Stimulated activated CD4-positive, alpha-beta T cell treated with anti-CD3 and anti-CD28 coated beads, TNF-alpha, amount 100 ng/mL, for 48 hours (primary cell): ENCODE measurements at regions not wholly inside any gene's neighbourhood (a gene's known extent, or its start where the extent isn't known, plus 50 kb on each side); places are given as distances from the start of the nearest gene placed in this dataset.
"Not testable (repeated sequence)": the region's sequence is repeated elsewhere in the genome, so short reads cannot be mapped to it uniquely, and the experiment has no call there.

ENCODE experiments used
- DNase-seq, 3 donors: peaks; one replicate each; pipeline ENCODE4 v3.0.0-alpha.2; 2020; ENCODE audit warnings: low read depth in 3 of 3

DNA sequence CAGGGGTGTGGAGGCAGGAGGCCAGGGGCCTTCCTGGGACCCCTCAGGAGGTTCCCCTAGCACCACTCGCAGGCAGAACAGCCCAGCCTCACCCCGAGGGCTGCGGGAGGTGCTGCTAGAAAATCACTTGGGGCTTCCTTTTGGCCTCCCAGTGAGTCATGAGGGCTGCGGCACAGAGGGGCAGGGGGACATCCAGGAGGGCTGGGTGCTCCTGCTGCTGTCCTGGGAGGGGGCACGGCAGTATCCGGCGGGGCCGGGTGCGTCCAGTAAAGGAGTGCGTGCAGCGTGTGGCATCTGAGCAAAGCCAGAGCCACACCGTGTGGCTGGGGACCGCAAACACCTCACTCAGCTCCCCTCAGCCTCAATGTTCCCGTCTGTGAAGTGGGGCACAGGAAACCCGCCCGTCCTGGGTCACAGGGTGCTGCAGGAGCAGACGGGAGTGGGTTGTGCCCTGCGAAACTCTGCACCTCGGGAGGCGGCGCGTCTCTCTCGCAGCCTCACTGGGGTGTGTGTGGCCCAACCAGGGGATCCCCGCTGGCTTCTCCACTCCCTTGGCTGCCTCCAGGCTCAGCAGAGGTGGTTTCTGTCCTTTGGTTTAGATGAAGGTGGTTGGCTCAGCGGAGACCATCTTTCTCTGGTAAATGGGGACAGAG, 117.3 kb upstream of the ZNF469 start:
- not testable (repeated sequence) for DNase-seq

DNA sequence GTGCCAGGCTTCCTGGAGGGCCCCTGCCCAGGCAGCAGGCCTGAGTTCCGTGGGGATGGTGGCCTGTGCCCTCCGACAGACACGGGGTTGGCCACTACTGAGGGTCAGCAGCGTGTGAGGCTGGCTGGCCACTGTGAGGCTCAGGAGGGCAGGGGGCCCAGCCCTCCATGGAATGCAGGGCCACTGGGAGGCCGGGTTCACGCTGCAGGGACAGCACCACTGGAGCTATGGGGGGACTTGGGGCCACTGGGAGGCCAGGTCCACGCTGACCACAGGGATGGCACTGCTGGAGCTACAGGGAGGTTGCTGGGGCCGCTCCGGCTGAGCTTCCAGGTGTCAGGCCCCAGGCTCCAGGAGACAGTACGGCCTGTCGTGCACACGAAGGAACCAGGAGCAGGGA, 116.7 kb upstream of the ZNF469 start:
- not testable (repeated sequence) for DNase-seq

DNA sequence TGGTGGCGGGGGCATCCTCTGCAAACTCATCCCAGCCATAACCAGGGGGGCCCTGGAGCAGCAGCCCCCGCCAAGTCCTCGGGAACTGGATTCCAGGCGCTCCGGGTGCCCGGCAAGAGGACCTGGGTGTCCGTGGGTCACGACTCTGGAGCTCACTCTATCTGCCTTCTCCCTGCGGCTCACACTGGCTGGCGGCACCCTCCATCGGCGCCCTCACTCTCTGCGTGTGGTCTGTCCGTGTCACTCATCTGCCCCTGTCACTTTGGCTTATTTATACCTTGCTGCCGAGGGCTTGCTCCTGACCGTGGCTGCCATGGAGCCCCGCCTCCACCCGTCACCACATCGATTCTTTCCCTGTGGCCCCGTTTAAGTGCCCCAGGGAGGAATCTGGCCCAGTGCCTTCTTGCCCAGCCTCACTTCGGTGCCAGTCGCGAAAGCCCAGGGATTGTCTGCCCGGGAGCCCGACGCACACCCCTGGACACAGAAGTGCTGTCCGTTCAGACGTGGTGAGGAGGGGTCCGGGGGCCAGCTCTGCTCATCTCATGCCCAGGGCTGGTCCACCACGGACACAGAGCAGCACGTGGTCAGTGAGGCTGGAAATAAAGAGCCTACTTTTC, 115.7 kb upstream of the ZNF469 start:
- not testable (repeated sequence) for DNase-seq

DNA sequence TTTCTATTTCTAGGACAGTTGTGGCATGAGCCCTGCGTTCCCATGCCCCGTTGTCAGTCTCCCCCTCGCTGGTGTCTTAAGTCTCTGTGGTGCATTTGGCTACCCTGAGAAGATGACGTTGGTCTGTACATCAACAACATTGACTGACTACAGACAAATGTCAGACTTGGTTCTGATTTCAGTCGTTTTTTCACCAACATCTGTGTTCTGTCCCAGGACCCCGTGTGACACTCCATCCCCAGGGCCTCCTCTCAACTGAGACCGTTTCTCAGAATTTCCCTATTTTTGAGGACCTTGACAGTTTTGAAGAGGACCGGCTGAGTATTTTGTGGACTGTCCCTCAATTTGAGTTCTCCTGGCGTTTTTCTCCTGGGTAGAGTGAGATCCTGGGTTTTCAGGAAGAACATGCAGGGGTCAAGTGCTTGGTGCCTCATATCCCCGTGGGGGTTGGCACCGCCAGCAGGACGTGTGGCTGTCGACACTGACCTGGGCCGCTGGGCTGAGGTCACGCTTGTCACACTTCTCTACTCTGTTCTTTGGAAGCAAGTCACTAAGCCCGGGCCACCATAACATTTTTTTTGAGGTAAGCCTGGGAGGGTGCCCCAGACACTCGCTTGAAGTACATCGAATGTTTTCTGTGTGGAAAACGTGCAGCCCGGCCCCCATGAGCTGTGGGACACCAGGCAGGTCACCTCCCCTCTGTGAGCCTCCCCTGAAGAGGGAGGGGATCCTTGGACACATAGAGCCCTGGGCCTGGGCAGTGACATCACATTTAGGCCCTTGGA, 114.4 kb upstream of the ZNF469 start:
- DNase-seq = not testable (repeated sequence)

DNA sequence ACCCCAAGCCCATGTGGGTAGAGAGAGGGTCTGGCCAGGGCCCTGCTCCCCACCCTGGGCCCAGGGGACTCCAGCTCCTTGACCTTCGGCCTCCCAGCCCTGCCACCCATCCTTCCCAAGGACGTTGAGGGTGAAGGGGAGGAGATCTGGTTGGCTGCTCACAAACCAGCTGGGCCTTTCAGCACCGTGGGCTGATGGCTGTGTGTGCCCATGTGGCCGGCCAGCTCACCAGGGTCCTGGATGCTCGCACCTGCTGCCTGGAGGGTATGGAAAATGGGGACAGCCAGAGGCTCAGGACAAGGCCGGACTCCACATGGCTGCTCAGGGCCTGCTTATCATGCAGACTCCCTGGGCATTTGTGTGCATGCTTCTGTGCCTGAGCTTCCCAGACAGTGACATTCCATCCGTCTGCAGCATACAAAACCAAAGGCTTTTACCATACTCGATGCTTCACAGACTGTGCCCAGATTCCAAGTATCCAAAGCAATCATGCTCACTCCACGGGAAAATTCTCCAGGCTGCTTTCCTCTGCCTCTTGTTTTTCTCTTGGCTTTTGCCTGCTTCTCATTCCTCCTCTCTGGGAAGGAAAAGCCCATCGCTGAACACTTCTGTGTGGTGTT, 112.5 kb upstream of the ZNF469 start:
- not testable (repeated sequence) for DNase-seq

DNA sequence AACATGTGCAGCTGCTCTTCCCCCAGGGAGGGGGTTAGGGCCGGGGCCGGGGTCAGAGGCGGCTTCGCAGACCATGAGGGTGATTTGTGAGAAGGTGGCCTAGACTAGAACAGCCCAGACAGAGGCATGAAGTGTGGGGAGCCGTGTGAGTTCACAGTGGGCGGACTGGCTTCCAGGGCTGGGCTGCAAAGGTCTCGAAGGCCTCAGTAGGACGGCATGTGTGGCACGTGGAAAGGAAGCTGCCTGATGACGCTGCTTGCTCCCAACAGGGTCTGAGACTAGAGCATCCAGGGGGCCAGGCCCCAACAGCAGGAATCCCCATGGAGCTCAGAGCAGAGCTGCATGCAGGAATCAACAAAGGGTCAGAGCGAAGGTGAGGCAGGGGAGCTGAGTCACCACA, 111.5 kb upstream of the ZNF469 start:
- DNase-seq = not testable (repeated sequence)

DNA sequence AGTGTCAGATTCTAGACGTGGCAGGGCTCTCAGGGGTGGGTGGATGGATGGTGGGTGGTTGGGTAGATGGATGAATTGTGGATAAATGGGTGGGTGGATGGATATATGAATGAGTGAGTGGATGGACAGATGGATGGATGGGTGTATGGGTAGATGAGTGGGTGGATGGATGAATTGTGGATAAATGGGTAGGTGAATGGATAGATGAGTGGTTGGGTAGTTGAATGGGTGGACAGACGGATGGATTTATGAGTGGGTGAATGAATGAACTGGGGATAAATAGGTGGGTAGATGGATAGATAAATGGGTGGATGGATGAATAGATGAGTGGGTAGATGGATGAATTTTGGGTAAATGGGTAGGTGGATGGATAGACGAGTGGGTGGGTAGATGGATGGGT, 111.0 kb upstream of the ZNF469 start:
- not testable (repeated sequence) for DNase-seq

DNA sequence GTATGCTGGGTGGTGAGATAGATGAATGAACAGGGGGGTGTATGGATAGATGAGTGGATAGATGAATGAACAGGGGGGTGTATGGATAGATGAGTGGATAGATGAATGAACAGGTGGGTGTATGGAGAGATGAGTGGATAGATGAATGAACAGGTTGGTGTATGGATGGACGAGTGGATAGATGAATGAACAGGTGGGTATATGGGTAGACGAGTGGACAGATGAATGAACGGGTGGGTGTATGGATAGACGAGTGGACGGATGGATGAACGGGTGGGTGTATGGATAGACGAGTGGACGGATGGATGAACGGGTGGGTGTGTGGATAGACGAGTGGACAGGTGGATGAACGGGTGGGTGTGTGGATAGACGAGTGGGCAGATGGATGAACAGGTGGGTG, 110.3 kb upstream of the ZNF469 start:
- not testable (repeated sequence) for DNase-seq

DNA sequence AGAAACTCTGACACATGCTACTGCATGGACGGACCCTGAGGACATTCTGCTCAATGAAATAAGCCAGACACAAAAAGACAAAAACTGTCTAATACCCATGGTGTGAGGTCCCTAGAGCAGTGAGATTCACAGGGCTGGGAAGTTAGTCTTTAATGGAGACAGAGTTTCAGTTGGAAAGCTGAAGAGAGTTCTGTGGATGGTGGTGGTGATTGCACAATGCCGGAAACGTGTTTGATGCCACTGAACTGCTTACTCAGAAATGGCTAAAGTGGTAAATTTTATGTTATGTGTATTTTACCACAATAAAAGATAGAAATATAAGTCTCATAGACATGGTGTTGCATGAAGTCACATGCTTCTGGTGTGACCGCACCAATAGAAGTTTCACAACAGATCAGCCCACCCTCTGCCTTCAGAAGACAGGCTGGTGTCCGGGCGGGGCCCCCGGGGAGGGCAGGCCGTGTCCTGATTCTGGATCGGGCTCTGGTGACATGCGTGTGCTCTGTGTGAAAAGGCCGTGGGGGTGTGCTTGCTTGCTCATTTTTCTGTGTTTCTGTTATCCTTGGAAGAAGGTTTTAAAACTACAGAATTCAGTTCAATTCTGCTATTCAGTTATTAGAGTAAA, 108.5 kb upstream of the ZNF469 start:
- not testable (repeated sequence) for DNase-seq

DNA sequence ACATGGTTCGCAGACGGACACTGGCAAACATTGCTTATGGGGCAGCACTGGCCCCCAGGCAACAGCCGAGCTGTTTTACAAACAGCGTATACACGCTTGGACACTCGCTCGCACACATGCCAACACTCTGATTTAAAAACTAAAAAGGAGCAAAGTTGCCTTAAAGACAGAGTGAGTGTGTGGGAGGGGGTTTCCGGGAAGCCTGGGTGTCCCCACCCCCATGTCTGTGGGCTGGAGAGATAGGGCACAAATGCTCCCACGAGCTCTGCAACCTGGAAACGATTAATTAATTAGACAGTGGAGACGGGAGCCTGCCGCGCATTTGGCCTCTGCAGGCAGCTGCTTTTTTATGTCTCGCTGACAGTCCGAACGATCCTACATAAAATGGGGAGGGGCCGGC, 107.9 kb upstream of the ZNF469 start:
- DNase-seq = no peak

DNA sequence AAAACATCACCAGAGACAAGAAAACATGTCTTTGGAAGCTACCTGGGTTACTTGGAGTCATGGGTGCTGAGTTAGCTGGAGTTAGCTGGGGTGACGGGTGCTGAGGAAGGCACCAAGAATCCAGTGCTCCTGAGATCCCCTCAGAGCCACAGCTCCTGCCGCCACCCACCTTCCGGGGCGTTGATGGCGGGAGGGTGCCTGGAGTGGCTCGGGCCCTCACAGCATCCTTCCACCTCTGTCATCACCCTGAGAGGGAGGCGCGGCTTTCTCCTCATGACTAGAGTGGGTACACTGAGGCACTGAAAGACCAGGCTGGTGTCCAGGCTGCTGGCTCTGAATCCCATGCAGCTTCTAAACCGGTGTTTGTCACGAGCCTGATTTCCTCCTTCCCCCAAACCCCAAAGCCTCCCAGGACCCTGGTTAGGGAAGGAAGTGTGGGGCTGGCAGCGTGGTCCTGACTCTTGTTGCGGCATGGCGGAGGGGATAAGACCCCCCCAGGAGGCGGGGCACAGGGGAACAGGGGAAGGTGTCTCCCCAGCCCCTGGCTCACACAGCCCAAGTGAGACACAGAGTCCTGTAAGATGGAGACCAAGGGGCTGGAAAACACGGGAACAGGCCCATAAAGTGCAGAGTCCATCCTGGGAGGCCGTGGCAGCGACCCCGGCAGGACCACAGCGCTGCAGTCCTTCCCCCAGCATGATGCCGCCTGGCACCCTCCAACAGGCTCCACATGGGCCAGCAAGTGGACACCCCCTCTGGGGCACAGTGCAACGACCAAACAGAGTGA, 107.2 kb upstream of the ZNF469 start:
- DNase-seq = not testable (repeated sequence)

DNA sequence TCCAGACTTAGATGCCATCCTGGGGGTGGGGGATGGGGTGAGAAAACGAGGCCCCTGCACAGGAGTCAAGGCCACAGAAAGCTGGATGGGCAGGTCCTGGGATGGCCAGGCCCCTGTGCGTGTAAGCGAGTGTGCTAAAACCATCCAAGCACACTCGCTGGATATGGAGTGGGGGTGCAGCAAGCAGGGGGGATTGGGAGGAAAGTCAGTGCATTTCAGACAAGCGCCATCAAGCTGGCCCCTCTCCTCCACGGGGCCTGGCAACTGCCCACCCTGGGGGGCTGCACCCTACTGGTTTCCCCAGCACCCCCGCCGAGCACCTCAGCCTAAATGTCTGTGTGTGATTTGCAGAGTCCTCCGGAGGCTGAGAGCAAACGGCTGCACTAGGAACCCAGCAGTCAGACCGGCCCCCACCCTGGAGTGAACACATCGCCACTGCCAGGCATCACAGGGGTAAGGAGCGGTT, 106.6 kb upstream of the ZNF469 start:
- DNase-seq = not testable (repeated sequence)

DNA sequence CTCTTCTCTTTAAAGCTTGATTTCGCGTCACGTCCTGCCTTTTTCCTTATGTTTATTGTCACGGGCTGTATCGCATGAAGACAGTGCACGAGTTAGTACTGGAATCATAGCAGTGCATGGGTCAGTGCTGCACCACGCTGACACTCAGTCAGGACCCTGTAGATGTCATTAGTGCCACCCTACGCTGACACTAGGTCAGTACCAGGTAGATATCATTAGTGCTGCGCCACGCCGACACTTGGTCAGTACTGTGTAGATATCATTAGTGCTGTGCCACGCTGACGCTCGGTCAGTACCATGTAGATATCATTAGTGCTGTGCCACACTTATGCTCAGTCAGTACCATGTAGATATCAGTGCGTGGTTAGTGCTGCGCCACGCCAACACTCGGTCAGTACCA, 106.2 kb upstream of the ZNF469 start:
- no peak for DNase-seq

DNA sequence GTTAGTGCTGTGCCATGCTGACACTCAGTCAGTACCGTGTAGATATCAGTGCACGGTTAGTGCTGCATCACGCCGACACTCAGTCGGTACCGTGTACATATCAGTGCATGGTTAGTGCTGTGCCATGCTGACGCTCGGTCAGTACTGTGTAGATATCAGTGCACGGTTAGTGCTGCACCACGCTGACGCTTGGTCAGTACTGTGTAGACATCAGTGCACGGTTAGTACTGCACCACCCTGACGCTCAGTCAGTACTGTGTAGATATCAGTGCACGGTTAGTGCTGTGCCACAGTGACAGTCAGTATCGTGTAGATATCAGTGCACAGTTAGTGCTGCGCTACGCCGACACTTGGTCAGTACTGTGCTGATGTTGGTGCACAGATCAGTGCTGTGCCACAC, 102.8 kb upstream of the ZNF469 start:
- no peak for DNase-seq

DNA sequence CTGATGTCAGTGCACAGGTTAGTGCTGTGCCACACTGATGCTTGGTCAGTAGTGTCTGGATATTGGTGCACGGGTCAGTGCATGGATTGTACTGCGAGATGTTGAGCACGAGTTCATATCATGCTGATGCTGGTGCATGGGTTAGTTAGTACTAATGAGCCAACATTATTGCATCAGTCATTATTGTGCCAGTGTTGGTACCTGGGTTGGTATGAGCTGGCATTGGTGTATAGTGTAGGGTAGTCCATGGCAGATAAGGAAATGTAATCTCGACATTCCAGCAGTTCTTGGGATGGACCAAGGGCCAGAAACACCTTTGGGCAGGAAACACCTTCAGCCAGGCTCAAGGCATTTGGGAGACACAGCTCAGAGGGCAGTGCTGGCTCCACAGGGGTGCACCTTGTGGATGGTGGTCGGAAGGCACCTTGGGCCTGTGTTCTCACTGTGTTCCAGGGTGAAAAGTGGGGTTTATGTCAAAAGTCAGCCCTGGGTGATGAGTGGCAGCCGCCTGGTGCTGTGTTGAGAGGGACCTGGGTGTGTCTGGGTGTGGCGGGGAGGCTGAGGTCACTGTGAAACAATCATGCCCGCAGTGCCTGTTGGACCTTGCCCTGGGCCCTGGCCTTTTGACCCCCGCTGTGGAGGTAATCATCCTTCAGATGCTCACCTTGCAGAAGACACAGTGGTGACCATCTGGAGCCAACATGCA, 100.7 kb upstream of the ZNF469 start:
- no peak for DNase-seq

DNA sequence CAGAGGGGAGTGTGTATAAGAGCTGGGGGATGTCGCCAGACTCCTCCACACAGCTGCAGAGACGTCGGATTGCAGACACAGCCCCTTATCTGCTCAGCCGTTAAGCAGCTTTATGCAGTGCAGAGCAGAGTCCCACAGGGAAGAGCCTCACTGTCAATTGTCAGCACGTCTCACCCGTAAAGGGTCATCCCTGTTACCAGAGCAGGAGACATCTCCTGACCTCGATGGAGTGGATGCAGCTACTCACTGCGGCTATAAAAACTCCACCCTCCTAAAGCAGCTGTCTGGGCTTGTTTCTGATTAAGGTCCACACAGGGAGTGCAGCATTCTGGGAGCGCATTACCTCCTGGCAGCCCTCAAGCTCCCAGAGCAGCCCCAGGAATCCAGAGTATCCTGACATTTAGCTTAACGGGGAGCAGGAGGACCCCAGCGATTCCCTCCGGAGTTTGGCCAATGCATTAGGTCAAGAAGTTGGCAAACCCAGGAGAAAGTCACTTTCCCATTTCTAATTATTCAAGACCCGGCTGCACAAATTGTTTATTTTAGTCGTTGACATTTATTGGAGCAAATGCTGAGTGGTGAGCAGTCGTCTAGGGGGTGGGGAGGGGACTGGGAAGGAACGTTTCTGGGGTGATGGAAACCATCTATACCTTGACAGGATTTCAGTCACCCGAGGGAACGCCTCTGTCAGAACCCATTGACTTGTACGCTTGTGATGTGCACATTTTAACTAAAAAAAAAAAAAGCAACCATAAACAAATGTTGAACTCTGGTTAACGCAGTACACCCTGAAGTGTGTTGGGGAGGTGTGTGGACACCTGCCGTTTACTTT, 100.0 kb upstream of the ZNF469 start:
- DNase-seq = no peak

DNA sequence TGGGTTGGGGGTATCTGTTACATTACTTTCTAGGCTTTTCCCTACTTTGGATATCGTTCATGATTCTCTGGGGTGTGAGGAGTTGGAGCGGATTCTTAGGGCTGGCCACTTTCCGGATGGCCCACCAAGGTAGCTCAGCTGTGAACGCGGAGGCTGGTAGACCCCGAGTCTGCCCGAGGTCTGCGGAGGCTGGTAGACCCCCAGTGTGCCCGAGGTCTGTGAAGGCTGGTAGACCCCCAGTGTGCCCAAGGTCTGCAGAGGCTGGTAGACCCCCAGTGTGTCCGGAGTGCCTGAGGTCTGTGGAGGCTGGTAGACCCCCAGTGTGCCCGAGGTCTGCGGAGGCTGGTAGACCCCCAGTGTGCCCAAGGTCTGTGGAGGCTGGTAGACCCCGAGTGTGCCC, 99.2 kb upstream of the ZNF469 start:
- no peak for DNase-seq

DNA sequence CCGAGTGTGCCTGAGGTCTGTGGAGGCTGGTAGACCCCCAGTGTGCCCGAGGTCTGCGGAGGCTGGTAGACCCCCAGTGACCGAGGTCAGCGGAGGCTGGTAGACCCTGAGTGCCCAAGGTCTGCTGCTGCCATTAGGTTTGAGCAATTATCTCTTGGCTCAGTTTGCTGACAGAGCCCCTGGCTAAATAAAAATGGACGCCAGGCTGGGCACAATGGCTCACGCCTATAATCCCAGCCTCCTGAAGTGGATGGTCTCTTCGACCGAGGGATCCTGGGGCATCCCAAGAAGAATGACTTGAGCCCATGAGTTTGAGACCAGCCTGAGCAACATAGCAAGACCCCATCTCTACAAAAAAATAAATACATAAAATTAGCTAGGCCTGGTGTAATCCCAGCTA, 98.7 kb upstream of the ZNF469 start:
- no peak for DNase-seq
